Left lung (tissue), 4 donors: ENCODE measurements at regions not wholly inside any gene's neighbourhood (a gene's known extent, or its start where the extent isn't known, plus 50 kb on each side); places are given as distances from the start of the nearest gene placed in this dataset.

ENCODE experiments used
- ATAC-seq: fragments of 200-7000 bp; cut with Tn5 transposase; one replicate; pipeline ENCODE4 v1.9.1; 2020; ENCODE audit warnings: moderate library complexity
- DNase-seq, 4 donors: peaks; one replicate each; pipeline ENCODE4 v3.0.0-alpha.2; 2013 to 2020
- H3K27ac ChIP-seq, 2 donors: fragments of 200-600 bp; sonication (generic) in 1 of 2; one replicate each; pipeline versions ENCODE4 v1.5.0 to v1.8.0; 2020 to 2021
- H3K27me3 ChIP-seq, 2 donors: fragments of 200-600 bp; sonication (generic) in 1 of 2; one replicate each; pipeline versions ENCODE4 v1.5.0 to v1.8.0; 2020 to 2021
- H3K36me3 ChIP-seq, 2 donors: fragments of 200-600 bp; sonication (generic) in 1 of 2; one replicate each; pipeline versions ENCODE4 v1.5.0 to v1.8.0; 2020 to 2021
- H3K4me1 ChIP-seq, 2 donors: fragments of 200-600 bp; one replicate each; pipeline ENCODE4 v1.8.0; 2021
- H3K4me3 ChIP-seq, 2 donors: fragments of 200-600 bp; sonication (generic) in 1 of 2; one replicate each; pipeline versions ENCODE4 v1.5.0 to v1.8.0; 2020 to 2021; ENCODE audit warnings: mild to moderate bottlenecking in 1 of 2
- H3K9me3 ChIP-seq, 2 donors: fragments of 200-600 bp; sonication (generic) in 1 of 2; one replicate each; pipeline versions ENCODE4 v1.5.0 to v1.8.0; 2020 to 2021
- intact Hi-C, 2 donors: fragments of 100-400 bp; cut with DNase I; formaldehyde crosslinking; loops; one replicate each; pipeline versions ENCODE4 v1.11.2 to v1.14.2; 2022
- TF ChIP-seq, protein P1 (sequence below), 2 donors: fragments of 200-600 bp; sonication (generic) in 1 of 2; IDR thresholded peaks; one replicate each; pipeline versions ENCODE4 v1.5.0 to v1.8.0; 2021; ENCODE audit warnings: antibody characterized with exemption in 2 of 2
- donor health status: DM: no; HTN: yes; CAD: no.
- donor health status: DM: no; HTN: no; CAD: no.

DNA sequence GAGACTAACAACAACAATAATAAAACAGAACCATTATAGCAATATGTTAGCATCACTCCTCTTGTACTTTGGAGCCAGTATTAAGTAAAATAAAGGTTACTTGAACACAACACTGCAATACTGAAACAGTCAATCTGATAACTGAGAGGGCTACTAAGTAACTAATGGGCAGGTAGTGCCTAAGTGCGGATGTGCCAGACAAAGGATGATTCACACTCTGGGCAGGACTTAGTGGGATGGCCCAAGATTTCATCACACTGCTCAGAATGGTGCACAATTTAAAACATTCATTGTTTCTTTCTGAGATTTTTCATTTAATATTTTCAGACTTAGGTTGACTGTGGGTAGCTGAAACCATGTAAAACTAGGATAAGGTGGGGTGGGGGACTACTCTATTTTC, 131.9 kb upstream of the CAND1 start:
- Histone ChIP-seq H3K36me3 (no peaks in the 10 kb centered on the region), H3K9me3 (no peaks in the 10 kb centered on the region), H3K27me3 (no peaks in the 10 kb centered on the region), H3K27ac (no peak overlapping the region), H3K4me1 (no peaks in the 10 kb centered on the region), H3K4me3 (no peak overlapping the region)
- no peak for ATAC-seq
- intact Hi-C loops, result no loop called here
- DNase-seq, result no peak
- TF ChIP-seq, protein P1, sequence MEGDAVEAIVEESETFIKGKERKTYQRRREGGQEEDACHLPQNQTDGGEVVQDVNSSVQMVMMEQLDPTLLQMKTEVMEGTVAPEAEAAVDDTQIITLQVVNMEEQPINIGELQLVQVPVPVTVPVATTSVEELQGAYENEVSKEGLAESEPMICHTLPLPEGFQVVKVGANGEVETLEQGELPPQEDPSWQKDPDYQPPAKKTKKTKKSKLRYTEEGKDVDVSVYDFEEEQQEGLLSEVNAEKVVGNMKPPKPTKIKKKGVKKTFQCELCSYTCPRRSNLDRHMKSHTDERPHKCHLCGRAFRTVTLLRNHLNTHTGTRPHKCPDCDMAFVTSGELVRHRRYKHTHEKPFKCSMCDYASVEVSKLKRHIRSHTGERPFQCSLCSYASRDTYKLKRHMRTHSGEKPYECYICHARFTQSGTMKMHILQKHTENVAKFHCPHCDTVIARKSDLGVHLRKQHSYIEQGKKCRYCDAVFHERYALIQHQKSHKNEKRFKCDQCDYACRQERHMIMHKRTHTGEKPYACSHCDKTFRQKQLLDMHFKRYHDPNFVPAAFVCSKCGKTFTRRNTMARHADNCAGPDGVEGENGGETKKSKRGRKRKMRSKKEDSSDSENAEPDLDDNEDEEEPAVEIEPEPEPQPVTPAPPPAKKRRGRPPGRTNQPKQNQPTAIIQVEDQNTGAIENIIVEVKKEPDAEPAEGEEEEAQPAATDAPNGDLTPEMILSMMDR (IDR thresholded peaks at IDR 0.05), result no peak

DNA sequence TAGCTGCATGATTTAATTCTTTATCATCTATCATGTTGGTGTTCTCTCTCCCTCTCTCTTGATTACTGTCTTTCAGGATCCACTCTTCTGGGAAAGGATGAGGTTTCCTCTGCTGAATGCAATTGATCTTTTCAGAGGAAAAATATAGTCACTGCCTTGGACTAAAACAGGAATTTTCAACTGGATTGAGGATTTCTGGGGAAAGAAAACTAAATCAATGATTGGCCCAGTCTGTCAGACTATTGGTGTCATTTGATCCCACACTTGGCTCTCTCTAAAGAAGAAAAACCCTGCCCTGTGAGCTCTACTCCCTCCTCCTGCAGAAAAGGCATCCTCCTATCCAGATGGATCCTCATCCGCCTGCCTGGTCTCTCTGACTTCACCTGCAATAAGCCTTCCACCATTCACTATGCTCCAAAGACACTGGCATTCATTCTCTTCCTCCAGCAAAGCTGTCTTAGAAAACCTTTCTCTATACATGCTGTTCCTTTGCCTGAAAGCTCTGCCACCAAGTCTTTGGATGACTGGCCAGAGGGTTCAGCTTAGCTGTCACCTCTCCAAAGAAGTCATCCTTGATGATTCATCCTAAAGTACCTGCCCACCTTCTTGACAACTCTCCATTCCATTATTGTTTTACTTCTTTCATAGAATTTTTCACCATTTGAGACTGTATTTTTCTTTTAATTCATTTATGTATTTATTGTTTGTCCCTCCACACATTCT, 127.7 kb upstream of the CAND1 start:
- Histone ChIP-seq H3K4me3 (no peak overlapping the region), H3K36me3 (no peaks in the 10 kb centered on the region), H3K27me3 (no peaks in the 10 kb centered on the region), H3K27ac (no peak overlapping the region), H3K4me1 (no peaks in the 10 kb centered on the region), H3K9me3 (no peaks in the 10 kb centered on the region)
- intact Hi-C loops, result no loop called here
- DNase-seq, result no peak
- no peak for ATAC-seq
- TF ChIP-seq, protein P1 (IDR thresholded peaks at IDR 0.05), result no peak

DNA sequence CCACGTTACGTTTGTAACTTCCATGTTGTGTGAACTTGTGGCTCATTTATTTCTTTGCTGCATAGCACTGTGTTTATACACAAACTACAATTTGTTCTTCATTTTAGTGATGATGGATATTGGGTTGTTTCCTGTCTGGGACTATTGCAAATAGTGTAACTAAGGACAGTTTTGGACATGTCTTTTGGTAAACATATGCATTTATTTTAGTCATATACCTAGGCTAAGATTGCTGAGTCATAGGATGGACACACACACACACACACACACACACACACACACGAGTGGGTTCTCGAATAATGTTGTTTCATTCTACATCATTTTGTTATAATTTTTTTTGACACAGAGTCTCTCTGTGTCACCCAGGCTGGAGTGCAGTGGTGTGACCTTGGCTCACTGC, 123.5 kb upstream of the CAND1 start:
- Histone ChIP-seq H3K4me1 (no peaks in the 10 kb centered on the region), H3K27ac (no peak overlapping the region), H3K4me3 (no peak overlapping the region), H3K36me3 (no peaks in the 10 kb centered on the region), H3K27me3 (no peaks in the 10 kb centered on the region), H3K9me3 (no peaks in the 10 kb centered on the region)
- no peak for DNase-seq
- intact Hi-C loops, result no loop called here
- TF ChIP-seq, protein P1 (IDR thresholded peaks at IDR 0.05), result no peak
- no peak for ATAC-seq

DNA sequence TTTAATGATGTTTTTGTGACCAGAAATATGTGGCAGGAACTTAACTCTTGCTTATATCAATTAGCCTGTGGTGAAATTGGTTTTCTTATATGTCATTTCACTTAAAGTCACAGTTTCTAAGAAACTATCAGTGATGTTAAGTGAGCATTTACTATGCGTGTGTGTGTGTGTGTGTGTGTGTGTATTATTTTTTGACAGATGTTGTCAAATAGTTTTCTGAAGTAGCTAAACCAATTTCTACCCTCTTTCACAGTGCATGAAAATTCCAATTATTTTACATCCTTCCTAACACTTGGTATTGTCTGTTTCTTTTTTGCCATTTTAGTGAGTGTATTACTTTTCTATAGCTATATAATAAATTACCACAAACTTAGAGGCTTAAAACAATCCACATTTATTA, 122.1 kb upstream of the CAND1 start:
- Histone ChIP-seq H3K27me3 (no peaks in the 10 kb centered on the region), H3K36me3 (no peaks in the 10 kb centered on the region), H3K27ac (no peak overlapping the region), H3K4me3 (no peak overlapping the region), H3K4me1 (no peaks in the 10 kb centered on the region), H3K9me3 (no peaks in the 10 kb centered on the region)
- TF ChIP-seq, protein P1 (IDR thresholded peaks at IDR 0.05), result no peak
- DNase-seq, result no peak
- intact Hi-C loops, result no loop called here
- ATAC-seq, result no peak

DNA sequence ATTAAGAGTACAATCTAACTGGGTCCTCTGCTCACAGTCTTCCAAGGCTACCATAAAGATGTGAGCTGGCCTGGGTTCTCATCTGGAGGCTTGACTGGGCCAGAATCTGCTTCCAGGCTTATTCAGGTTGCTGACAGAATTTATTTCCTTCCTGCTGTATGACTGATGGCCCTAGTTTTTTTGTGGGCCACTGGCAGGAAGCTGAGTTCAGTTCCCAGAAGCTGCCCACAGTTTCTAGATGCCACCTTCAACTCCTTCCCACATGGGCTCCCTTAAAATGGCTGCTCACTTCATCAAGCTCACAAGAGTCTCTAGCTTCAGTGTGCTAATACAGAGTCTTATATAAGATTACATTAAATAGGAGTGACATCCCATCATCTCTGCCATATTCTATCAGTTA, 121.7 kb upstream of the CAND1 start:
- Histone ChIP-seq H3K27ac (no peak overlapping the region), H3K27me3 (no peaks in the 10 kb centered on the region), H3K36me3 (no peaks in the 10 kb centered on the region), H3K4me1 (no peaks in the 10 kb centered on the region), H3K4me3 (no peak overlapping the region), H3K9me3 (no peaks in the 10 kb centered on the region)
- ATAC-seq, result no peak
- TF ChIP-seq, protein P1 (IDR thresholded peaks at IDR 0.05), result no peak
- intact Hi-C loops, result no loop called here
- DNase-seq, result no peak
